MG63 (cell line): ENCODE measurements at regions not wholly inside any gene's neighbourhood (a gene's known extent, or its start where the extent isn't known, plus 50 kb on each side); places are given as distances from the start of the nearest gene placed in this dataset.

Experiments
- DNase-seq: peaks from one replicate; pipeline ENCODE4 v3.0.0-alpha.2; 2020
- H3K27me3 ChIP-seq: fragments of 250-450 bp; sonication (Bioruptor Pico); 2 replicates; pipeline ENCODE4 v1.5.1; 2020; ENCODE audit warnings: mild to moderate bottlenecking, moderate library complexity
- H3K36me3 ChIP-seq: fragments of 250-450 bp; sonication (Bioruptor Pico); 2 replicates; pipeline ENCODE4 v1.5.1; 2020; ENCODE audit warnings: mild to moderate bottlenecking, moderate library complexity
- H3K4me3 ChIP-seq: fragments of 250-450 bp; sonication (Bioruptor Pico); 2 replicates; pipeline ENCODE4 v1.5.1; 2020; ENCODE audit warnings: mild to moderate bottlenecking, moderate library complexity
- H3K9me3 ChIP-seq: fragments of 250-450 bp; sonication (Bioruptor Pico); 2 replicates; pipeline ENCODE4 v1.5.1; 2020; ENCODE audit warnings: mild to moderate bottlenecking, moderate library complexity

GRCh38 chr9:16345902-16346301, 524.6 kb downstream of the BNC2 start:
- Histone ChIP-seq H3K9me3 (no peaks in the 10 kb centered on the region), H3K4me3 (no peak overlapping the region), H3K27me3 (no peaks in the 10 kb centered on the region), H3K36me3 (no peaks in the 10 kb centered on the region)
- no peak for DNase-seq

GRCh38 chr9:16347886-16348285, 522.6 kb downstream of the BNC2 start:
- H3K4me3 ChIP-seq = no peak overlapping the region

GRCh38 chr9:16348531-16348930, 521.9 kb downstream of the BNC2 start:
- Histone ChIP-seq H3K36me3 (no peaks in the 10 kb centered on the region), H3K27me3 (no peaks in the 10 kb centered on the region), H3K9me3 (no peaks in the 10 kb centered on the region), H3K4me3 (no peak overlapping the region)
- no peak for DNase-seq

More at GRCh38 chr9:16347886-16348285, 522.6 kb downstream of the BNC2 start:
- no peak for DNase-seq
- H3K36me3 ChIP-seq = no peaks in the 10 kb centered on the region
- no peaks in the 10 kb centered on the region for H3K27me3 ChIP-seq
- H3K9me3 ChIP-seq = no peaks in the 10 kb centered on the region

- no peaks in the 10 kb centered on the region for H3K36me3 ChIP-seq
- no peaks in the 10 kb centered on the region for H3K9me3 ChIP-seq
- H3K27me3 ChIP-seq = no peaks in the 10 kb centered on the region
- no peak for DNase-seq
- H3K4me3 ChIP-seq = no peak overlapping the region
Observed at GRCh38 chr9:16352251-16352650, 518.2 kb downstream of the BNC2 start.

- Histone ChIP-seq H3K27me3 (no peaks in the 10 kb centered on the region), H3K36me3 (no peaks in the 10 kb centered on the region), H3K9me3 (no peaks in the 10 kb centered on the region; the same call in 1 of the 2 replicates), H3K4me3 (no peak overlapping the region)
- DNase-seq = no peak
Observed at GRCh38 chr9:16352791-16353401, 517.6 kb downstream of the BNC2 start.

- DNase-seq = no peak
- no peaks in the 10 kb centered on the region for H3K36me3 ChIP-seq
- no peak overlapping the region for H3K4me3 ChIP-seq
- H3K27me3 ChIP-seq = no peaks in the 10 kb centered on the region
- peaks cover 24% of the 10 kb centered on the region for H3K9me3 ChIP-seq
Observed at GRCh38 chr9:16356196-16356765, 514.2 kb downstream of the BNC2 start.

GRCh38 chr9:16357828-16358227, 512.6 kb downstream of the BNC2 start:
- Histone ChIP-seq H3K27me3 (no peaks in the 10 kb centered on the region), H3K9me3 (peaks cover 24% of the 10 kb centered on the region), H3K36me3 (no peaks in the 10 kb centered on the region), H3K4me3 (no peak overlapping the region)
- no peak for DNase-seq

DNA sequence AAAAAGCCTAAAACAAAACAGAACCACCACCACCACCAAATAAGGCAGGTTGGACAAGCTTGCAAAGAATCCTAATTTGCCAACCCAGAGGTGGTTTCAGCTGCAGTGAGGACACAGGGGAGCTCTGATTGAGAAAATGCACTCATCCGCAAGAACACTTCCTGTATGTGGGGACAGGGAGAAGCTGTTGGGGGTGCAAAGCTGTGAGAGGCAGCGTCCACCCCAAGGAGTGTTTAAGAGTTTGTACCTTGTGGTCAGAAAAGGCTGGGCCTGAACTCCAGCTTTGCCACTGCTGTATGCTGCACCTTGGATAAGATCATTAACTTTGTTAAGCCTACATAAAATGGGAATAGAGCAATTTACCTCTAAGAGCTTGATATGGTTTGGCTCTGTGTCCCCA, 511.7 kb downstream of the BNC2 start:
- no peak for DNase-seq
- Histone ChIP-seq H3K9me3 (peaks cover 24% of the 10 kb centered on the region), H3K4me3 (no peak overlapping the region), H3K36me3 (no peaks in the 10 kb centered on the region), H3K27me3 (no peaks in the 10 kb centered on the region)
